ENCODE measurements at regions not wholly inside any gene's neighbourhood (a gene's known extent, or its start where the extent isn't known, plus 50 kb on each side); places are given as distances from the start of the nearest gene placed in this dataset.
"Not testable (repeated sequence)": the region's sequence is repeated elsewhere in the genome, so short reads cannot be mapped to it uniquely, and the experiment has no call there.

DNA sequence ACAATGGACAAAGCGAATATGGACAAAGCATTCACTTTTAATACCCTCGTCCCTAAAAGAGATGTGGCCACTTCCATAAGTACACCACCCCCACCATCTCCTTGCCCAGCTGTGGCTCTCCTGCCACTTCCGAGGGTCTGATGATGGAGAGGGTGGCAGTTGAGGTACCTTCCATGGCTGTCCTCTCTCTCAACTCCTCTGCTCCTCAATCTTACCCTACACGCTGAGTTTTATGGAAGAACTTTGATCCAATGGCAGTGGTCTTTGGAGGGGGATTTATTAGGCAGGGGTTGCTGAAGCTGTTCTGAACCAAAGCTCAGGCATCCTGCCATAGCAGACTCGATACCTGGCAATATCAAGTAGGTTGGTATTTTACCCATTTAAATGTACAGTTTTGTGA, 413.0 kb downstream of the TSHZ3 start:
- Histone ChIP-seq H3K4me1 (no peaks in the 10 kb centered on the region), H3K36me3 (no peaks in the 10 kb centered on the region), H3K27me3 (no peaks in the 10 kb centered on the region), H3K27ac (no peak overlapping the region), H3K9me3 (no peaks in the 10 kb centered on the region), H3K4me3 (no peak overlapping the region)
- DNase-seq (ENCODE audit: low spot score in 2 of 2), result no peak
- TF ChIP-seq, protein P1, sequence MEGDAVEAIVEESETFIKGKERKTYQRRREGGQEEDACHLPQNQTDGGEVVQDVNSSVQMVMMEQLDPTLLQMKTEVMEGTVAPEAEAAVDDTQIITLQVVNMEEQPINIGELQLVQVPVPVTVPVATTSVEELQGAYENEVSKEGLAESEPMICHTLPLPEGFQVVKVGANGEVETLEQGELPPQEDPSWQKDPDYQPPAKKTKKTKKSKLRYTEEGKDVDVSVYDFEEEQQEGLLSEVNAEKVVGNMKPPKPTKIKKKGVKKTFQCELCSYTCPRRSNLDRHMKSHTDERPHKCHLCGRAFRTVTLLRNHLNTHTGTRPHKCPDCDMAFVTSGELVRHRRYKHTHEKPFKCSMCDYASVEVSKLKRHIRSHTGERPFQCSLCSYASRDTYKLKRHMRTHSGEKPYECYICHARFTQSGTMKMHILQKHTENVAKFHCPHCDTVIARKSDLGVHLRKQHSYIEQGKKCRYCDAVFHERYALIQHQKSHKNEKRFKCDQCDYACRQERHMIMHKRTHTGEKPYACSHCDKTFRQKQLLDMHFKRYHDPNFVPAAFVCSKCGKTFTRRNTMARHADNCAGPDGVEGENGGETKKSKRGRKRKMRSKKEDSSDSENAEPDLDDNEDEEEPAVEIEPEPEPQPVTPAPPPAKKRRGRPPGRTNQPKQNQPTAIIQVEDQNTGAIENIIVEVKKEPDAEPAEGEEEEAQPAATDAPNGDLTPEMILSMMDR (IDR thresholded peaks at IDR 0.05), result no peak
- intact Hi-C loops (cut with DNase I), result no loop called here

DNA sequence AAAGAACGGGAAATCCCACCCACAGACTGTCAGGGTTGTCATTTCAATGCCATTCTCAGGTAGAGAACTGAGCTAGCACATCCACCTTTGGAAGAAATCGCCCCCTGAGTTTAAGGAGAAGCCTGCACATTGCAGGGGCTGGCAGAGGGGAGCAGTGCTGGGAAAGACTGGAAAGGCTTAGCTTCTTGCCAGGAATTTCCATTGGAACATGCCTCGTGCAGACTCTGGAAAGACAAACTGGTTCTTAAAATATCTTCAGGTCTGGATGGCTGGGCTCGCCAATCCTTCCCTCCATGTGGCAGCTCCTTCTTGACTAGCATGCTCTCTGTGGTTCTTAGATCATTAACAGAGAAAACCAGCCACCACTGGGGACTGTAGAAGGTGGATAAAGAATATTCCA, 414.1 kb downstream of the TSHZ3 start:
- TF ChIP-seq, protein P1 (IDR thresholded peaks at IDR 0.05), result no peak
- Histone ChIP-seq H3K4me1 (no peaks in the 10 kb centered on the region), H3K27ac (no peak overlapping the region), H3K27me3 (no peaks in the 10 kb centered on the region), H3K4me3 (no peak overlapping the region), H3K9me3 (no peaks in the 10 kb centered on the region), H3K36me3 (no peaks in the 10 kb centered on the region)
- DNase-seq (ENCODE audit: low spot score in 2 of 2), result no peak
- intact Hi-C loops (cut with DNase I), result no loop called here

DNA sequence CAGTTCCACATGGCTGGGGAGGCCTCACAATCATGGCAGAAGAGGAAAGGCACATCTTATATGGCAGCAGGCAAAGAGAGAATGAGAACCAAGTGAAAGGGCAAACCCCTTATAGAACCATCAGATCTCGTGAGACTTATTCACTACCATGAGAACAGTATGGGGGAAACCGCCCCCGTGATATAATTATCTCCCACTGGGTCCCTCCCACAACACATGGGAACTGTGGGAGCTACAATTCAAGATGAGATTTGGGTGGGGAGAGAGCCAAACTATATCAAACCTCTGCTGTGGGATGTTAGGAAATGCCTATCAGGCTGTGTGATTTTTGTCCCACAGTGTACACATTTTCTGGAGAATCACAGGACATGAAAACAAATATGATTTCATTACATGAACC, 415.8 kb downstream of the TSHZ3 start:
- intact Hi-C loops (cut with DNase I); H3K27me3 ChIP-seq; H3K4me1 ChIP-seq; H3K27ac ChIP-seq; H3K4me3 ChIP-seq; H3K9me3 ChIP-seq; H3K36me3 ChIP-seq; DNase-seq (ENCODE audit: low spot score in 2 of 2): not testable (repeated sequence)

DNA sequence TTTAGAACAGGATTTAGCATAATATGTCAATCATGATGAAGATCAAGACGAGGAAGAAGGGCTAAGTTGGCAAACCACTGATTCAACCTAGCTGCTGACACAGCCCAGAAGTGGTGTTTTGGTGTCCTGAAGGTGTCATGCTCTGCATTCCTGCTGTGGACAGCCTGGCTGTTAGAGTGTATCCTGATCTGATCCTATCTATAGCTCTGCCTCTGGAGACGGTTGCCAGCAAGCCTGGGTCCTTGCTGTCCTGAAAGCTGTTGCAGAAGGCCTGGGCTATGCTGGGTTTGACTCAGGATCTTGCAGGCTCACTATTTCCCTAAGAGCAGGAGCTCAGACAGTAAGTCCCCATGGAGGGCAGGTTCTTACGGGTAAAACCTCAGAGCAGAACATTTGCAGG, 416.4 kb downstream of the TSHZ3 start:
- no peaks in the 10 kb centered on the region for H3K9me3 ChIP-seq
- H3K4me3 ChIP-seq, result no peak overlapping the region
- intact Hi-C loops (cut with DNase I), result no loop called here
- H3K27ac ChIP-seq, result no peak overlapping the region
- no peaks in the 10 kb centered on the region for H3K36me3 ChIP-seq
- no peak for DNase-seq (ENCODE audit: low spot score in 2 of 2)
- TF ChIP-seq, protein P1 (IDR thresholded peaks at IDR 0.05), result no peak
- no peaks in the 10 kb centered on the region for H3K4me1 ChIP-seq
- no peaks in the 10 kb centered on the region for H3K27me3 ChIP-seq

DNA sequence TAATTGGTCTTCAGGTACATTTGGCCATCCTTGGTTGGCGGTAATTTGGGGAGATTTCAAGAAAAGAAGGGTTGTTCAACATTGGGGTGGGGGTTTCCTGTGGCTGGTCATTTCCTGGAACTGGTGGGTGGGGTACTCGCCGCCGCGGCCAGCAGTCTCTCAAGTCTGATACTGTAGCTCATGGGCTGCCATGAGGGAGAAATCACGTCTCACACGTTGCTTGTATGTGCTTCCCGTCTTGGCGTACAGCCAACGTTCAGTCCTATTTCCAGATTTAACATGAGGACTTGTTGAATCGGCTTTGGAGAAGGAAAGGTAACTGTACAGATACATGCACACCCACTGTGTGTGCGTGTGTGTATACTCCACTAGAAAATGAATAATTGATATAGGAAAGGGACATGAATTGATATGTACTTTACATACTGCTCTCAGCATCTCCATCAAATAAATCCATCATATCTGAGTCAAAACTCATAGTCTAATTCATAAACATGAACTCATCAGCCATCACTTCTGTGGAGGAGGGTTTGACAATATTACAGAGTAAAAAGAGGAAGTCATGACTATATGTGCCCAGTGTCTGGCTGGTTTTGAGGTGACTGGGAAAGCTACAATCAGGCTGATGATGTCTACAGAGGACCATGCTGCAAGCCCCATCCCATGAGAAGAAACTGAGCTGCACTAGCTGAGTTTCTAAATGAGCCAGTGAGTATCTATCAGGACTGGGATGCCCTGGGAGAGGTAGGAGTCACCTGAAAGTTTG, 418.1 kb downstream of the TSHZ3 start:
- no peaks in the 10 kb centered on the region for H3K9me3 ChIP-seq
- intact Hi-C loops (cut with DNase I), result no loop called here

DNA sequence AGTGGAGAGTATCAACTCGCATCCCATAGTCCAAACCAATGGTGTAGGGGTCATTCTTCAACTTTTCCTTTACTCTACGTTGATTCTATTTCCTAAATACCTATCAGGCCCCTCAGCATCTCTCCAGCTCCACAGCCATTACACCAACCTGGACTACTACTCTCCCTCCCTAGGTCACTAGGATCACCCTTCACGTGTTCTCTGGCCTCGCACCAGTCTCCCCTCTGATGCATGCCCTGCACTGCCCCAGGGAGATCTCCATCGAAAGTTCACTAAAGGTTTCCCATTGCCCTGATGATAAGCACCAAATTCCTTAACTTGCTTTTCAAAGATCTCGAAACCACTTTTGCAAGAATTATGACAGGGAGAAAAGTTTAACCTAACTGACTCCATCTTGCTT, 421.5 kb downstream of the TSHZ3 start:
- no peaks in the 10 kb centered on the region for H3K4me1 ChIP-seq
- H3K4me3 ChIP-seq, result no peak overlapping the region
- no peak overlapping the region for H3K27ac ChIP-seq
- no peak for DNase-seq (ENCODE audit: low spot score in 2 of 2)
- TF ChIP-seq, protein P1 (IDR thresholded peaks at IDR 0.05), result no peak
- no peaks in the 10 kb centered on the region for H3K9me3 ChIP-seq
- H3K27me3 ChIP-seq, result no peaks in the 10 kb centered on the region
- no peaks in the 10 kb centered on the region for H3K36me3 ChIP-seq
- intact Hi-C loops (cut with DNase I), result no loop called here

More for the DNA sequence above, 418.1 kb downstream of the TSHZ3 start:
- Histone ChIP-seq H3K27ac (no peak overlapping the region), H3K4me1 (no peaks in the 10 kb centered on the region), H3K4me3 (no peak overlapping the region), H3K27me3 (no peaks in the 10 kb centered on the region), H3K36me3 (no peaks in the 10 kb centered on the region)
- DNase-seq (ENCODE audit: low spot score in 2 of 2), result no peak
- TF ChIP-seq, protein P1 (IDR thresholded peaks at IDR 0.05), result no peak

Data from ascending aorta (tissue), 2 donors.